CD4-positive, alpha-beta T cell treated with Interleukin-17A for 4 hours (primary cell): ENCODE measurements at regions not wholly inside any gene's neighbourhood (a gene's known extent, or its start where the extent isn't known, plus 50 kb on each side); places are given as distances from the start of the nearest gene placed in this dataset.
"Not testable (repeated sequence)": the region's sequence is repeated elsewhere in the genome, so short reads cannot be mapped to it uniquely, and the experiment has no call there.

ENCODE experiments used
- DNase-seq: peaks from one replicate; pipeline ENCODE4 v3.0.0-alpha.2; 2020; ENCODE audit warnings: mixed read lengths

DNA sequence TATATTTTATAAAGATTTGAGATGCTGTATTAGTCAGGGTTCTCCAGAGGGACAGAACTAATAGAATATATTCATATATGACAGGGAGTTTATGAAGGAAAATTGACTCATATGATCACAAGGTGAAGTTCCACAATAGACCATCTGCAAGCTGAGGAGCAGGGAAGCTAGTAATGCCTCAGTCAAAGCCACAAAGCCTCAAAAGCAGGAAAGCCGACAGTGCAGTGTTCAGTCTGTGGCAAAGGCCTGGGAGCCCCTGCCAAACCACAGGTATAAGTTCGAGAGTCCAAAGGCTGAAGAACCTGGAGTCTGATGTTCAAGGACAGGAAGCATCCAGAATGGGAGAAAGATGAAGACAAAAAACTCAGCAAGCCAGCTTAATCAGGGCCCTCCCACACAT lies 382.2 kb downstream of the LRRC70 start:
- no peak for DNase-seq

DNA sequence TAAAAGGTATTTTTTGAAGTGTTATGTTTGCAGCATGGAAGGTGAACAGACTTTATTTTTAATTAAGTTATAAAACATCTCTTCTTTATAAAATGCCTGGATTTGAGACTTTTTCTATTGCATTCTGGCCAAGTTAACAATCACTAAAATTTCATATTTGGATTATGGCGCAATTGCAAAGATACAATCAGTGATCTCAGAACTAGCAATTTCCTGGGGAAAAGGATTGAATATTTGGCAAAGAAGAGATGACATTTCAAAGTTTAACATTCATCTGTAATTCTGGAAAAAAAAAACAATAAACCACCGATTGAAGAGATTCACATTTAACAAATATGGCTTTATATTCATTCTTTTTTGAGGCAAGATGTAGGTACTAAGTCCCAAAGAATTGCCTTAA lies 378.0 kb downstream of the LRRC70 start:
- DNase-seq, result no peak

DNA sequence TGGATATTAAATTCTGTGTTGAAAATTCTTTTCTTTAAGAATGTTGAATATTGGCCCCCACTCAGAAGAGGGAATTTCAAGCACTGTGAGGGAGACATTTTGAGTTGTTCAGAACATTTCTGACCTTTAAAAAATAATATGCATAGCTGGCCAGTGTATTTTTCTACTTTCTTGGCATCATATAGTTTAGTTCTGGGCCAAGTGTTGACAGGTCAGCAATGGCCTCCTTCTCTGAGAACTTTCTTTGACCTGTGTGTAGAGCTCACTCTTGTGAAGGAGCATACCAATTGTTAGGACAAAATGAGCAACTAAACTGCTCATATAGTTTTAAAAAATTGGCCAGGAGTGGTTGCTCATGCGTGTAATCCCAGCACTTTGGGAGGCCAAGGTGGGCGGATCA lies 376.0 kb downstream of the LRRC70 start:
- DNase-seq, result no peak

DNA sequence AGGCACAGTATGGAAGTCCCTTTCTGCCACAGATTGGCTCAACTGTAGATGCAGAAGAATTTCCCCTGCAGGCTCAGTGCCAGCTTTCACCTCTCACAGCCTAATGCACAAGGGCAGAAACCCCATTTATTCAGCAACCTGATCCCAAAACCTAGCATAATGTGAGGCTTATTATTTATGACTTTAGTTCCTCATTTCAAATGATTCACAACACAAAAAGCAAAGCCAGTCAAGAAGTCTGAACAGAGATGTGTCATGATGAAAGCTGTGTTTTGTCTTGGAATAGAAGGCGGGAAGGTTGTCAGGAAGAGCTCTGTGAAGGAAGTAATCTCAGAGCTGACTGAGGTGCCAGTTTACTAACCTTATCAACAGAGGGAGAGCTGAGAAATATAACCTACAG lies 369.7 kb downstream of the LRRC70 start:
- no peak for DNase-seq

GRCh38 chr5:62942384-62942783 lies 363.8 kb downstream of the LRRC70 start:
- no peak for DNase-seq

DNA sequence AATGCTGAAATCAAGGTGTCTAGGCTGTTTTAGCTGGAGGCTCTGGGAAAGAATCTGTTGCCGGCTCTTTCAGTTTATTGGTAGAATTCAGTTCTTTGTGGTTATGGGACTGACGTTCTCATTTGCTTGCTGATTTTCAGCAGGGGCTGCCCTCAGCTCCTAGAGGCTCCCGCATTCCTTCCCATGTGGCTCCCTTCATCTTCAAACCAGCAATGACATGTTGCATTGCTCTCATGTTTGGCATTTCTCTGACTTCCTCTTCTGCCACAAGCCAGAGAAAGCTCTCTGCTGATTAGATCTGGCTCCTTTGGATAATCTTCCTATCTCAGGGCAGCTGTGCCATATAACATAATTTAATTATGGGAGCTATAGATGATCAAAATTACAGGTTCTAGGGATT lies 360.3 kb downstream of the LRRC70 start:
- DNase-seq, result no peak

DNA sequence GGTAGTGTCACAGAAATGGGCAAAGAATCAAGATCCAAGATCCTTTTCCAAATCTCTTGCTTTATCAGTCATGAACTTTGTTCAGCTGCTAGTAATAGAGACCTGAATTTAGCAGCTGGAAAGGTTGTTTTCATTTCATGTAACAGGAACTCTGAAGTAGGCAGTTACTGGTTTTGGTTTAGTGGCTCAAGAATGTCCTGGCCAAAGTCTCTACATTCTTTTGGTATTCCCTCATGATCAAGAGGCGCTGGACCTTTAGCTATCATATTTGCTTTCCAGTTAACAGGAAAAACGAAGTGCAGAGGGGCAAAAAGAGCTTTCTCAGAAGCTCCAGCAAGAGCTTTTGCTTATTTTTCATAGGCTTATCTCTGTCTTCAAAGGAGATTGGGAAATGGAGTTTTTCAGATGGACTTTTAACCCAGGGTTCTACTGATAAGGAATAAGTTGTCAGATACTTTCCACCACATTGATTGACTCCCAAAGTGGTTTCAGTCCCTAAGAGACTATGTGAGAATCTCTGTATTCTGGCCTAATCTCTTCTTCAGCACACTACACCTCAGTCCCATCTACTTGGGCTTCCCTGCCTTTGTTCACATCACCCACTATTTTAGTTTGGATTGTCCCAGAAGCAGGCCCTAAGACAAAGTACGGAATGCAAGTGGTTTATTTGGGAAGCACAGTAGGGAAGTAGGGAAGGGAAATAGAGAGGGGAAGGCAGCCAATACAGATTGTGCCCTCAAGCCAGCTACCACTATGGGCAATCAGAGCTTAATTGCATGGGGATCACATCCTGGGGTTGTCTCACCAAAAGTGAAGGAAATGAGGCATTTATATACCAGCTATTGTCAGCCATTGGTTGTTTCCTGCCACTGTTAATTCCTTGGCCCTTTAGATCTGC lies 359.3 kb downstream of the LRRC70 start:
- DNase-seq, result no peak

GRCh38 chr5:62935660-62936059 lies 357.0 kb downstream of the LRRC70 start:
- no peak for DNase-seq

GRCh38 chr5:62934319-62934718 lies 355.7 kb downstream of the LRRC70 start:
- DNase-seq, result no peak

DNA sequence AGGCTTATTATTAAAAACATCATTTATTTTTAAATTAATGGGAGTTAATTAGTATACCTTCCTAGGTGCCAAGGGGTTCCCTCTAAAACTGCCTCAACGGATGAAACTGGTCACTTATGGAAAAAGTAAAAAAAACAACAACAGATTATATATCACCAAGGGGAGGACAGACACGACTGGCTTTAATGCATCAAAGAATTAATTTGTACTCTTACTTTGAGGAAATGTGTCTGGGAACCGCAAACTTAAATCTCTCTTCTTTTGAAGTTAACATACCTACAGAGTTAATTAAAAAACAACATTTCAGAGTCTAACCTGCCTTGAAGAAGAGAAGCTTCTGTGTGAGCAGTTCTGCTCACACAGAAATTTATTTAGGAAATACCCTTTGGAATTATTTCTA lies 354.6 kb downstream of the LRRC70 start:
- DNase-seq, result no peak

DNA sequence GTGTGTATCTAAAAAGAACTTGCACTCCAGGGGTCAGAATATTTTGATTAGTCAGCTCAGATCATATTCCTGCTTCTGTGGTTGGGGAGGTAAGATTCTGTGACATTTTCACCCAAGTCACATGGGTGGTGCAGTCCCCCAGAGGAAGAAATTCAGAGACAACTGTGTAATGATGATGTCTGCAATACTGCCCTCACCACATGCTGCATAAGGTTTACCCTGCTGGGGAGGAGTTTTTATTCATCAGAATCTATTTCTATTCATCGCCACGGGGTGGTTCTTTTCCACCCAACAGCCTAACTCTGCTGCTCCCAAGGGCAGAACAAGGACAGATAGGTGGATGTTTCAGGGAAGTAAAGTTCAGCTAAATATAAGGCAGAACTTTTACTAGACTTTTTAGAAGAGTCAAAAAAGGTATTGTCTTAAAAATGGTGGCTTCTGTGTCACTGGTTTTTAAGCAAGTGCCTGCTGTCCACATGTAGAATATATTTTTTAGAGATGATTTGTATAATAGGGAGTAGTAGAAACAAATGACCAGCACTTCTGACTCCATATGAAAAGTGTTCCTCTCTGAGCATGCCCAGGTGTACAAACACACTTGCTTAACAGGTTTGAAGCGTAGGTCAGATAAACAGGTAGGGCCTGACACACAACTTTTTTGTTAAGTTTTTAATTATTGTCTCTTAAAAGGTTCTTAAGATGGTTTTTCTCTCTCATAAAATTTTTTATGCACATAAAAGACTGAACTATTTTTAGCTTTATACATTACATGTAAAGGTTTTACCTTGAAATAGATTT lies 352.7 kb downstream of the LRRC70 start:
- no peak for DNase-seq

- DNase-seq, result no peak
Observed at GRCh38 chr5:62922191-62922590, 343.6 kb downstream of the LRRC70 start.

DNA sequence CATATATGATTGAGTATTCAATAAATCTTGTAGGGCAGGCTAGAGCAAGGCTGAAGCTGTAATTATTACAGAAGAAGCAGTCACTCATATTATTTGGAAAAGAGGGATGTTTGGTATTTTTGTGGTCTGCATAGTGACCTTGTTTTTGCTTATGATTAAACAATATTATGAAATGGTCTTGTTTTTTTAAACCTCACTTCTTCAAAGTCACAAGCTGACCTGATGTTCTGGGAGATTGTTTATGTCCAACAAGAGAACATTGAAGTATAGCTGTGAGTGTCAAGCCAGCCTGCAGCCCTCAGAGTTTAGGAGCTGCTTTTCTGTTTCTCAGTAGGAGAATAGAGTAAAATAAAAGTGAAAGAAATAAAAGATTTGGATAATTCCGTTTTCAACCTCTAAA lies 342.2 kb downstream of the LRRC70 start:
- DNase-seq, result no peak

DNA sequence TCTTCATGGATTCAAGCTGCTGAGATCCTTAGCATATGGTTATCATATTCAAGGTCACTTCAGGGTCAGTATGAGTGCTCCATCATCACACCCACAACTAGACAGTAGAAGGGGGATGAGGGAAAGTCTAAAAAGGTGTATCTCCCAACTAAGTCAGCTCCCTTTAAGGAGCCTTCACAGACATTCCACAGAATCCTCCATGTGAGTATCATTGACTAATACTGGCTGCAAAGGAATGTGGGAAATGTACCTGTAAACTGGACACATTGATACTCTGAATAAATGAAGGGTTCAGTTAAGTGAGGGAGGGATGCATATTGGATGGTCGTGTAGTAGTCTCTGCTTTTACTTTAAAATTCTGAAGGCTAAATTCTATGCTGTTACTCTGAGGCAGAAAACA lies 330.7 kb downstream of the LRRC70 start:
- DNase-seq, result no peak

GRCh38 chr5:62902126-62902525 lies 323.5 kb downstream of the LRRC70 start:
- DNase-seq, result no peak

- DNase-seq, result no peak
Observed at GRCh38 chr5:62900976-62901375, 322.4 kb downstream of the LRRC70 start.

DNA sequence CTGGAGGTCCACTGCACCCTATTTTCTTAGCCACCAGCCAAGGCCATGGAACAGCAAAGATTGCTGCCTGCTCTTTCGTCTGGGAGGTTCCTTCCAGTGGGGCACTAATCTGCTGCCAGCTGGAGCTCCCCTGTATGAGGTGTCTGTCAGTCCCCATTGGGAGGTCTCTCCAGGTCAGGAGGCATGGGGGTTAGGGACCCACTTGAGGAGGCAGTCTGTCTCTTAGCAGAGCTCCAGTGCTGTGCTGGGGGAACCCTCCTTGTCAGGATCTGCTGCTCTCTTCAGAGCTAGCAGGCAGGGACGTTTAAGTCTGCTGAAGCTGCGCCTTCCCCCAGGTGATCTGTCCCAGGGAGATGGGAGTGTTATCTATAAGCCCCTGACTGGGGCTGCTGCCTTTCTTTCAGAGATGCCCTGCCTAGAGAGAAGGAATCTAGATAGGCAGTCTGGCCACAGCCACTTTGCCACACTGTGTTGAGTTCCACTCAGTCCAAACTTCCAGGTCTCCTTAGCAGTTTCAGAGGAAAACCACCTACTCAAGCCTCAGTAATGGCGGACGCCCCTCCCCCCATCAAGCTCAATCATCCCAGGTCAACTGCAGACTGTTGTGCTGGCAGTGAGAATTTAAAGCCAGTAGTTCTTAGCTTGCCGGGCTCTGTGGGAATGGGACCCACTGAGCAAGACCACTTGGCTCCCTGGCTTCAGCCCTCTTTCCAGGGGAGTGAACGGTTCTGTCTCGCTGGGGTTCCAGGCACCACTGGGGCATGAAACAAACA lies 317.7 kb downstream of the LRRC70 start:
- no peak for DNase-seq

DNA sequence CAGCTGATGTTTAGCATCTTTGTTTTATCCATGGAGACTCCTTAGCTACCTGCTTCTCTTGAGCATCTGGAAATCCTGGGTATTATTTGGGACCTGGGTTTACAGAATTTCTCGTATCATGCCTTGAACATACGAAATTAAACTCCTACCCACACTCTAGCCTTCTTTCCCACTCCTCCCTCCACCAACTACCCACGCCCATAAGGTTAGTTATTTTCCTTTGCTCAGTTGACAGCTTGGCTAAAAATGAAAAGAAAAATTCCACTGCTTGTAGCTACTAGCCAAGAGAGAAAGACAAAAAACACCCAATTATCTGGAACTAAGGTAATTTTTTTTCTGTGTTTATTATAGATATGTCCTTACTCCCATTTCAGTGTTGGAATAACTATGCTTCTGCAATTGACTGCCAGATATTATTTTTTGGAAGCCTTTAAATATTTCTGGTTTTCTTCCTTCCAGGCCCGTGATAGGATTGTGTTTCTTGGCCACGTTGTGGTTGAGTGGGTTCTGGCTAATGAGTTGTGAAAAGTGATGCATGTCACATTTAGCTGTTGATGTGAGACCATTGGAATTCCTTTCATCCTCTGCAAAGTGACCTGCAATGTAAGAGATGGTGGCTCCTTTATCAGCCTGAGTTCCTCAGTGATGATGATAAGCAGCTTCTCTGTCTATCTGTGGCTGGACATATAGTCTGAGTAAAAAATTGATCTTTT lies 308.1 kb downstream of the LRRC70 start:
- DNase-seq, result no peak

DNA sequence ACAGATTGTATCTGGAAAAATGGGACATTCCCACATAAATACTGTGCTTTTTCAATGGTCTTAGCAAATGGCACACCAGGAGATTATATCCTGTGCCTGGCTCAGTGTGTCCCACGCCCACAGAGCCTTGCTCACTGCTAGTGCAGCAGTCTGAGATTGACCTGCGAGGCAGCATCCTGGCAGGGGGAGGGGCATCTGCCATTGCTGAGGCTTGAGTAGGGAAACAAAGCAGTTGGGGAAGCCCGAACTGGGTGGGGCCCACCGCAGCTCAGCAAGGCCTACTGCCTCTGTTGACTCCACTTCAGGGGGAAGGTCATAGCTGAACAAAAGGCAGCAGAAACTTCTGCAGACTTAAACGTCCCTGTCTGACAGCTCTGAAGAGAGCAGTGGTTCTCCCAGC lies 258.7 kb downstream of the LRRC70 start:
- not testable (repeated sequence) for DNase-seq

DNA sequence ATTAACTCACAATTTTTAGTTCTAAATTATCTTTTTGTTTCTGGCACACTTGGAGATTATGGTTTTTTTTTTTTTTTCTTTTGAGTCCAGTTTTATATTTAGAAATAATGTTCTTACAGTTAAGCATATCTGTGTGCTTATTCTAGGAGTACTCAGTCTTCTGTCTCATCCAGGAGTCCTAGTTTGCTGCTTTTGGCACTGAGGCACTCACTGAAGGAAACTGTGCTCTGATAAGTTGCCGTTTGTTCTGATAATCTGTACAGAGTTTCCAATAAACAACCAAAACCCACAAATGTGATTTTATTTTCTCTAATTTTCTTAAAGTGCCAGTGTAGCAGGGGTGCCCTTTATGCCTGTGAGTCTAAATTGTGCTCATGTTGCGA lies 251.0 kb downstream of the LRRC70 start:
- DNase-seq, result no peak

DNA sequence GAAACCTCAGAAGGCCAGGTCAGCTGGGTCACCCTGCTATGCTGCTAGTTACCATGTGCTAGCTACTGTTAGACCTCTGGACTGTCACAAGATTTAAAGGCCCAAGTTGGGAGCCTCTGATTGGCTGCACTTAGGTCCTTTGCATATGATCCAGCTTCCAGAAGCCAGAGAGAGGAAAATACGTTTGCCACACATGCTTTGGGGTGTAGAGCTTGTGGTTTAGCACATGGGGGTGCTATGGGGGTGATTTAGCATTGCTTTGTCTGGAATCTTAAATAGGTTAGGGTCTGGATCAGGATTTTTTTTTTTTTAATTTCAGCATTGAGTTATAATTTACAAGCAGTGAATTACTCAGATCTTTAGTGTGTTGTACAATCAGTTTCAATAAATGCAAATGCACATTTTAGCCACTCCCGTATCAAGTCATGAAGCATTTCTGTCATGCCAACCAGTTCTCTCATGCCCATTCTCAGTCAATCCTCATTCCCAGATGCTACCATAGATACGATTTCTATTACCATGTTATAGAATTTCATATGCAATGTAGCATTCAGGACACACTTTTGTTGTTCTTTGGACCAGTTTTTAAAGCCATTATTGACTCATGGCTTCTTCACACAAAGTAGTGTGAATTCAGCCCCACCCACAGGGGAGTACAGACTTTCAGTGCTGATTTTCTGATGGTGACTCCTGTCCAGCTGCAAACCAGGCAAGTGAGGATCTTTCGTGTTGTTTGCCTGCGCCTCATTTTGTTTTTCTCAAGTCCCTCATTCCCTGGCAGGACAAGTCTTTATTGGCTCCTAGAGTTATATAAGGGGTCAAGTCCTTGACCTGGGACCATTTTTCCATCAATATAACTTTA lies 250.4 kb downstream of the LRRC70 start:
- DNase-seq, result no peak
